ENCODE measurements at regions not wholly inside any gene's neighbourhood (a gene's known extent, or its start where the extent isn't known, plus 50 kb on each side); places are given as distances from the start of the nearest gene placed in this dataset.

DNA sequence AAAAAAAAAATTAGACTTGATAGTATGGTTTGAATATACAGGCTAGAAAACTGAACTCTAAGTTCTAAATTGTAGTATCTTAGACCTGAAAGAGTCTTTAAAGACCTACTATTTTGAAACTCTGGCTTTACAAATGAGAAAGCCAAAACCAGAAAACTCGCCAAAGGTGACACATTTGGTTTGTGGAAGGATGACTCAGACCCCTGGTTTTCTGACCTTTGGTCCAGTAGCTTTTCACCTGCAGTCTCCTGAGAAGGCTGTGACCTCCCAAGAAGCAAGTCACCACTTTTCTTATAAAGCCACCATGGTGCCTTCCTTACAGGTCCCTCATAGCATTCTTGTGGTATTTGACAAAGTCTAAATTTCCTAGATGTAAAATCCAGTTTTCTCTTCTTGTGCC lies 102.1 kb upstream of the CEP78 start:
- POLR2A ChIA-PET (ENCODE audit: low non-redundant PET): no interaction called here
- no peak overlapping the region for H3K27ac ChIP-seq
- TF ChIP-seq, protein P1, sequence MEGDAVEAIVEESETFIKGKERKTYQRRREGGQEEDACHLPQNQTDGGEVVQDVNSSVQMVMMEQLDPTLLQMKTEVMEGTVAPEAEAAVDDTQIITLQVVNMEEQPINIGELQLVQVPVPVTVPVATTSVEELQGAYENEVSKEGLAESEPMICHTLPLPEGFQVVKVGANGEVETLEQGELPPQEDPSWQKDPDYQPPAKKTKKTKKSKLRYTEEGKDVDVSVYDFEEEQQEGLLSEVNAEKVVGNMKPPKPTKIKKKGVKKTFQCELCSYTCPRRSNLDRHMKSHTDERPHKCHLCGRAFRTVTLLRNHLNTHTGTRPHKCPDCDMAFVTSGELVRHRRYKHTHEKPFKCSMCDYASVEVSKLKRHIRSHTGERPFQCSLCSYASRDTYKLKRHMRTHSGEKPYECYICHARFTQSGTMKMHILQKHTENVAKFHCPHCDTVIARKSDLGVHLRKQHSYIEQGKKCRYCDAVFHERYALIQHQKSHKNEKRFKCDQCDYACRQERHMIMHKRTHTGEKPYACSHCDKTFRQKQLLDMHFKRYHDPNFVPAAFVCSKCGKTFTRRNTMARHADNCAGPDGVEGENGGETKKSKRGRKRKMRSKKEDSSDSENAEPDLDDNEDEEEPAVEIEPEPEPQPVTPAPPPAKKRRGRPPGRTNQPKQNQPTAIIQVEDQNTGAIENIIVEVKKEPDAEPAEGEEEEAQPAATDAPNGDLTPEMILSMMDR (conservative IDR thresholded peaks at IDR 0.05; ENCODE audit: low read depth): no peak
- CTCF ChIA-PET: interaction anchor here (0.6 to 0.7 kb wide), 2 partner anchors 15 to 332 kb away, joined by 3 to 5 read pairs; no protein-coding TSS in a partner anchor
- no peak for DNase-seq (ENCODE audit: low spot score)

DNA sequence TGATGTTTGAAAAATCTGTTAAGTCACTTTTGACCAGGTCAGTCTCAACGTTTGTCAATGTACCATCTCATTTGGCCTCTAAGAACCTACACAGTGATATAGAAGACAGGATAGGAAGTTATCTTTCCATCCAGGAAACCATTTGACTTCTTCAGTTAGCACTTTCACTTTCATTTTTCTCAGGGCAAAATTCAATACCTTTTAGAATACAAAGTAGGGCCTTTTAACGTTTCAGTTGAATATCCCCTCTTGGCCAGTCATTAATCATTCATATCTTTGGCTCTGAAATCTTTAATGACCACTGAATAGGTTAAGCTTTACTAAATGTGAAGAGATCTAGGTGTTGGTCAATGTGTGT lies 101.1 kb upstream of the GNAQ start:
- H3K27ac ChIP-seq: no peak overlapping the region
- TF ChIP-seq, protein P1 (conservative IDR thresholded peaks at IDR 0.05; ENCODE audit: low read depth): no peak
- POLR2A ChIA-PET (ENCODE audit: low non-redundant PET): no interaction called here
- CTCF ChIA-PET: interaction anchor here (0.9 kb wide), 1 partner anchor 86 kb away, joined by 3 read pairs; no protein-coding TSS in a partner anchor
- DNase-seq (ENCODE audit: low spot score): no peak

DNA sequence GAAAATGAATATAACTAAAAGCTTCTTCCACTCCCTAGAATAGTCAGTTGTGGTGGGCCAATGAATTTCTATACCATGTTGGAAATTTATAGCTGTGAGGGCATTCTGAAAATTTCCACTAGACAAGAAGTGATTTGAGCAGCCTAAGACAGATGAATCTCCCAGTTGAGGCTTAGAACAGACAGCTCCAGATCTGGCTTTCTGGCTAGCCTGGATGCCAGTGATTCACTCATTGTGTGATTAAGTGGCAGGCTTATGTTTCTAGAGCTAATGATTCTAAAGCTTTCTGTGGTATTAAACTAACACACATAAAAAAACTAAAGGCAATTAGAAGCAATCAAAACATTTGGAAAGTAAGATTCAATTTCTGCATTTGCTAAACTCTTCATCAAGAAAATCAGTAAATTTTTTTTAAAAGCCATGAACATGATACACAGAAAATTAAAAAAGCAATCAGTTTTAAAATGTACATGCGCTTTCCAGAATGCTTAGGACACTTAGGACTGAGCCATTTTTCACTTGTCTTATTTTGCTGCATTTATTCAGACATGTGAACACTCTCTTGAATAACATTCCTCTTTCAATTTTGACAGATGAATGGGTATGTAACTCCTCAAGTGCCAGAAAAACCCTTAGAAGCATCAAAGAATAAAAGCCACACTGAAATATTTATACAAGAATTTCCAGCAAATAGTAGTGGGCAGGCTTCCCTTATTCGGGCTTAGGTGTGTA lies 100.5 kb upstream of the GNAQ start:
- TF ChIP-seq, protein P1 (conservative IDR thresholded peaks at IDR 0.05; ENCODE audit: low read depth): no peak
- ChIA-PET CTCF (interaction anchor here (0.6 to 1.0 kb wide), 4 partner anchors 9 to 362 kb away, joined by 3 read pairs; no protein-coding TSS in a partner anchor), POLR2A (ENCODE audit: low non-redundant PET) (no interaction called here)
- no peak overlapping the region for H3K27ac ChIP-seq
- no peak for DNase-seq (ENCODE audit: low spot score)

DNA sequence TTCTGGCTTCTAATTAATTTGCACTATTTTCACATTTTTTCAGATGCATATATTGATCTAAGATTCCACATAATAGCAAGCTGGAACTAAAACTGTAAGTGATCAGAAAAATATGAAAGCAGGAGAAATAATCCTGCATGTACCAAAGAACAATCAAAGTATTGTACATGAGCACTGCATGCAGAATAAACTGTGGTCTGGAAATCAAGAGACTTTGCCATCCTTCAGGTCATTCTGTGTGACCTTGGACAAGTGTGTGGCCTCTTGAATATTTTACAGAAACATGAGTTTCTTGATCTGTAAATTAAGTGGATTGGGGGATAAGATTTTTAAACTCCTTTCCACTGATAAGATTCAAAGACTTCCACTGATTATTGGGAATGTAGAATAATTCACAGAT lies 99.2 kb upstream of the GNAQ start:
- POLR2A ChIA-PET (ENCODE audit: low non-redundant PET): no interaction called here

DNA sequence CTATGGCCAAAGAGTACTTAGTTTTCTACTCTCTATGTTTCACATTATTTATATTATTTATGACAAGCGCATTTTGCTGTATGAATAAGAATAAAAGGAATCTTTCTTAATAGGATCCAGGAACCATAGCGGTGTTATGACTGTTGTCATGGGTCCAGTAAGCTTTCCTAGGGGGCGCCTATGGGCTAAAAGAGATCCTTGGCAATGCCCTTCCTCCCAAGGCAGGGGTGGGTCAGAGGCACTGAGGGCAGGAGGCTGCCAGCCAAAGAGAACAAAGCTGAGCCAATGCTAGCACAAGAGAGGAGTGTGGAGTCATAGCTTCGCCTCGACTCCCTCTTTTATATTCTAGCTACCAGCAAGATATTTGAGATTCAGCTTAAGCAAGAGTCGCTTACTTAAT lies 98.4 kb upstream of the GNAQ start:
- TF ChIP-seq, protein P1 (conservative IDR thresholded peaks at IDR 0.05; ENCODE audit: low read depth): no peak
- CTCF ChIA-PET: interaction anchor here (0.6 to 0.7 kb wide), 2 partner anchors 457 to 711 kb away, joined by 3 read pairs; no protein-coding TSS in a partner anchor
- POLR2A ChIA-PET (ENCODE audit: low non-redundant PET): no interaction called here
- no peak for DNase-seq (ENCODE audit: low spot score)
- H3K27ac ChIP-seq: no peak overlapping the region

More for the DNA sequence above, 99.2 kb upstream of the GNAQ start:
- DNase-seq (ENCODE audit: low spot score): no peak
- H3K27ac ChIP-seq: no peak overlapping the region
- CTCF ChIA-PET: no interaction called here
- TF ChIP-seq, protein P1 (conservative IDR thresholded peaks at IDR 0.05; ENCODE audit: low read depth): no peak

DNA sequence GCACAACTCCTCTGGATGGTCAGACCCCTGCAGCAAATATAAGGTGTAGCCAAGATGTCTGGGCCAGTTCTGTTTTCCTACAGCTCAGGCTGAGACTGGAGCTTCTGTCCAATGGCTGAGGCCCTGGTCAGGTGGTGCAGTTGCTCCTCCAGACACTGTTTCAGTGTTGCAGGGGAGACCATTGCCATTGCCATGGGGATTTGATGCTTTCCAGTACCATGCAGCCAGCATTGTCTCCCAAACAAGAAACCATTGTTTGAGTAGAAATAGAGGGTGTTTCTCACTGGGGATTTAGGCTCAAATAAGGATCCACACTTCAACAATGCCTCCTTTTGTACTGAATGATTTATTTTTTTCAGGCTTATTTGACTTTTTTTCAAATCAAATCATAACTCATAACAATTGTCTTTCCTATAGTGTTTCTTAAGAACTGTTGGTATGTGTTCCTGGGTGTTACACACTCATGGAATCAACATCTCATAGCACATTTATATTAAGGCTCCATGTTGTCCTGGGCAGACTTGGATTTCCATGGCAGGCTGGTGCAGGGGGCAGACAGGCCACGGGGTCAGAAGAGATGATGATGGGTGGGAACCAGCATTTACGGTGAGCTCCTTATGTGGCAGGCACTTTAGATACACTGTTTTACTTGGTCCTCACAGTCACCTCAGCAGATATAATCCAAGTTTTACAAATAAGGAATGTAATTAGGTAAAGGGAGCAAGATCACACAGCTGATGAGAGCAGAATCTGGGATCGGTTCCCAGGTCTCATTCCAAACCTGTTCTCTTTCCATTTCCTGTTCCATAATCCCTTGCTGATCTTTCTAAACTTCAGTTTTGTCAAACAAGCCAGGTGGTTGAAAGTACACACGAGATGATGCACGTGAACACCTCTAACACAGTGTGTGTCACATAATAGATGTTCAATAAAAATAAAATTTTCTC lies 95.9 kb upstream of the GNAQ start:
- ChIA-PET CTCF (no interaction called here), POLR2A (ENCODE audit: low non-redundant PET) (no interaction called here)
- no peak overlapping the region for H3K27ac ChIP-seq
- no peak for DNase-seq (ENCODE audit: low spot score)
- TF ChIP-seq, protein P1 (conservative IDR thresholded peaks at IDR 0.05; ENCODE audit: low read depth): no peak

Data from RWPE1 (cell line).